WTC11 (cell line): ENCODE measurements at regions not wholly inside any gene's neighbourhood (a gene's known extent, or its start where the extent isn't known, plus 50 kb on each side); places are given as distances from the start of the nearest gene placed in this dataset.

Source experiments
- ATAC-seq: fragments of 200-7000 bp; cut with Tn5 transposase; 2 replicates; pipeline ENCODE4 v1.10.0; 2021; ENCODE audit warnings: mild to moderate bottlenecking, moderate library complexity
- CTCF ChIA-PET: fragments of 300-600 bp; sonication (Branson Sonifier 250); formaldehyde crosslinking; loops from one replicate; lab custom pipeline; 2021; ENCODE audit warnings: antibody characterized with exemption; lab: Charles Lee
- POLR2A ChIA-PET: fragments of 350-600 bp; sonication (Branson Sonifier 250); formaldehyde crosslinking; loops from one replicate; lab custom pipeline; 2021; ENCODE audit warnings: antibody characterized with exemption; lab: Charles Lee
- DNase-seq: peaks from one replicate; pipeline ENCODE4 v3.0.0; 2021; ENCODE audit warnings: low spot score
- H3K27ac Mint-ChIP-seq: 2 replicates; pipeline ENCODE4 v1.8.0; 2021; ENCODE audit warnings: mixed read lengths
- H3K27me3 Mint-ChIP-seq: 2 replicates; pipeline ENCODE4 v1.8.0; 2021; ENCODE audit warnings: low read depth, mild to moderate bottlenecking, moderate library complexity, mixed read lengths
- H3K36me3 Mint-ChIP-seq: 2 replicates; pipeline ENCODE4 v1.8.0; 2021; ENCODE audit warnings: mixed read lengths
- H3K4me1 Mint-ChIP-seq: 2 replicates; pipeline ENCODE4 v1.8.0; 2022; ENCODE audit warnings: mixed read lengths
- H3K4me3 Mint-ChIP-seq: 2 replicates; pipeline ENCODE4 v1.8.0; 2021; ENCODE audit warnings: mild to moderate bottlenecking, moderate library complexity, mixed read lengths
- H3K9me3 Mint-ChIP-seq: 2 replicates; pipeline ENCODE4 v1.8.0; 2021; ENCODE audit warnings: mixed read lengths
- ATF1 ChIP-seq: sonication (generic); formaldehyde crosslinking; IDR thresholded peaks from 2 replicates; pipeline ENCODE4 v1.8.1; 2023; ENCODE audit warnings: mild to moderate bottlenecking, moderate library complexity, missing genetic modification reagents
- CBFB ChIP-seq: sonication (generic); formaldehyde crosslinking; IDR thresholded peaks from 2 replicates; pipeline ENCODE4 v1.8.1; 2022; ENCODE audit warnings: mild to moderate bottlenecking, low read depth, missing genetic modification reagents
- FOXK1 ChIP-seq: sonication (generic); formaldehyde crosslinking; IDR thresholded peaks from 2 replicates; pipeline ENCODE4 v1.8.0; 2022; ENCODE audit warnings: mild to moderate bottlenecking, moderate library complexity, missing genetic modification reagents
- KAT7 ChIP-seq: sonication (generic); formaldehyde crosslinking; IDR thresholded peaks from 2 replicates; pipeline ENCODE4 v1.8.1; 2023; ENCODE audit warnings: missing genetic modification reagents, mild to moderate bottlenecking, borderline replicate concordance
- MYBL2 ChIP-seq: sonication (generic); formaldehyde crosslinking; IDR thresholded peaks from 2 replicates; pipeline ENCODE4 v1.8.1; 2023; ENCODE audit warnings: mild to moderate bottlenecking, moderate library complexity, missing genetic modification reagents
- NFATC4 ChIP-seq: fragments of 250-450 bp; sonication (Bioruptor Pico); IDR thresholded peaks from 2 replicates; pipeline ENCODE4 v1.9.0; 2021; ENCODE audit warnings: mild to moderate bottlenecking
- NFE2L1 ChIP-seq: sonication (generic); formaldehyde crosslinking; IDR thresholded peaks from 2 replicates; pipeline ENCODE4 v1.8.1; 2023; ENCODE audit warnings: missing genetic modification reagents
- NR2C2 ChIP-seq: sonication (generic); formaldehyde crosslinking; IDR thresholded peaks from 2 replicates; pipeline ENCODE4 v1.8.0; 2022; ENCODE audit warnings: mild to moderate bottlenecking, missing genetic modification reagents
- OVOL2 ChIP-seq: fragments of 250-450 bp; sonication (Bioruptor Pico); IDR thresholded peaks from 2 replicates; pipeline ENCODE4 v1.9.0; 2021; ENCODE audit warnings: mild to moderate bottlenecking, borderline replicate concordance
- SP1 ChIP-seq: sonication (generic); formaldehyde crosslinking; conservative IDR thresholded peaks from 2 replicates; pipeline ENCODE4 v1.8.1; 2022; ENCODE audit warnings: missing genetic modification reagents
- ZNF232 ChIP-seq: sonication (generic); formaldehyde crosslinking; IDR thresholded peaks from 2 replicates; pipeline ENCODE4 v1.8.0; 2022; ENCODE audit warnings: mild to moderate bottlenecking, missing genetic modification reagents
- ZNF317 ChIP-seq: sonication (generic); formaldehyde crosslinking; IDR thresholded peaks from 2 replicates; pipeline ENCODE4 v1.8.1; 2023; ENCODE audit warnings: low read depth, mild to moderate bottlenecking, moderate library complexity, missing genetic modification reagents, borderline replicate concordance
- TF ChIP-seq, protein P1 (sequence below): sonication (generic); formaldehyde crosslinking; IDR thresholded peaks from 2 replicates; pipeline ENCODE4 v1.8.1; 2022; ENCODE audit warnings: low read depth, mild to moderate bottlenecking, moderate library complexity, missing genetic modification reagents, borderline replicate concordance
- TF ChIP-seq, protein P2 (sequence below): sonication (generic); formaldehyde crosslinking; IDR thresholded peaks from 2 replicates; pipeline ENCODE4 v1.8.1; 2023; ENCODE audit warnings: mild to moderate bottlenecking, missing genetic modification reagents
- TF ChIP-seq, protein P3 (sequence below): sonication (generic); formaldehyde crosslinking; IDR thresholded peaks from 2 replicates; pipeline ENCODE4 v1.8.0; 2023; ENCODE audit warnings: missing genetic modification reagents, mild to moderate bottlenecking, borderline replicate concordance
- TF ChIP-seq, protein P4 (sequence below): sonication (generic); formaldehyde crosslinking; IDR thresholded peaks from 2 replicates; pipeline ENCODE4 v1.8.0; 2022; ENCODE audit warnings: mild to moderate bottlenecking, missing genetic modification reagents
- TF ChIP-seq, protein P5 (sequence below): sonication (generic); formaldehyde crosslinking; IDR thresholded peaks from 2 replicates; pipeline ENCODE4 v1.8.1; 2023; ENCODE audit warnings: mild to moderate bottlenecking, moderate library complexity, missing genetic modification reagents
- TF ChIP-seq, protein P6 (sequence below): fragments of 250-450 bp; sonication (Bioruptor Pico); IDR thresholded peaks from 2 replicates; pipeline ENCODE4 v1.9.0; 2021; ENCODE audit warnings: moderate library complexity, mild to moderate bottlenecking, inconsistent platforms, borderline replicate concordance
- TF ChIP-seq, protein P7 (sequence below): sonication (generic); formaldehyde crosslinking; IDR thresholded peaks from 2 replicates; pipeline ENCODE4 v1.8.0; 2022; ENCODE audit warnings: mild to moderate bottlenecking, missing genetic modification reagents

DNA sequence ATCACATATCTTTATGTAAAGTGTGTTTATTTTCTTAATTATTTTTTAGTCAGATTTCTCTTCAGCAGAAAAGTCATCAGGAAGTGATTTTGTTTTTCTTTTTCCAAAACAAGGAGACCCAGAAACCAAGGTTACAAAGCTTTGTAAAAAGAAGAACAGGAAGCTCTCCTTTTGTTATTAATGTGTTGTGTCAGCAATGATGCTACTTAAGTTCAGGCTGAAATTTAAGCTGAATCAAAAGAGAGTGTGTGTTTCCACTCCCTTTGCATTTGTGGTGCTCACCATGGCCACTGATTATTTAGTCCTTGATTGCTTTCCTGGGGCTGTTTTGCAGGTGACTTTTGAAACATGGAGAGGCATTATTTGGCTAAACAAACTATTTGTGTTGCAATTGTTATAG lies 155.3 kb upstream of the ATP2B1 start:
- peaks cover 63% of the 10 kb centered on the region for H3K27me3 Mint-ChIP-seq
- no peak overlapping the region for H3K4me3 Mint-ChIP-seq
- ChIA-PET CTCF (no interaction called here), POLR2A (no interaction called here)
- DNase-seq = no peak
- peak; percentile 71 for ATAC-seq
- H3K36me3 Mint-ChIP-seq = no peaks in the 10 kb centered on the region
- H3K9me3 Mint-ChIP-seq = peaks cover 5% of the 10 kb centered on the region; the same call in 1 of the 2 replicates
- no peak for TF ChIP-seq NFE2L1 (CRISPR knock-in tag)
- TF ChIP-seq, protein P1, sequence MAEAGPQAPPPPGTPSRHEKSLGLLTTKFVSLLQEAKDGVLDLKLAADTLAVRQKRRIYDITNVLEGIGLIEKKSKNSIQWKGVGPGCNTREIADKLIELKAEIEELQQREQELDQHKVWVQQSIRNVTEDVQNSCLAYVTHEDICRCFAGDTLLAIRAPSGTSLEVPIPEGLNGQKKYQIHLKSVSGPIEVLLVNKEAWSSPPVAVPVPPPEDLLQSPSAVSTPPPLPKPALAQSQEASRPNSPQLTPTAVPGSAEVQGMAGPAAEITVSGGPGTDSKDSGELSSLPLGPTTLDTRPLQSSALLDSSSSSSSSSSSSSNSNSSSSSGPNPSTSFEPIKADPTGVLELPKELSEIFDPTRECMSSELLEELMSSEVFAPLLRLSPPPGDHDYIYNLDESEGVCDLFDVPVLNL (CRISPR knock-in tag) = no peak
- TF ChIP-seq, protein P2, sequence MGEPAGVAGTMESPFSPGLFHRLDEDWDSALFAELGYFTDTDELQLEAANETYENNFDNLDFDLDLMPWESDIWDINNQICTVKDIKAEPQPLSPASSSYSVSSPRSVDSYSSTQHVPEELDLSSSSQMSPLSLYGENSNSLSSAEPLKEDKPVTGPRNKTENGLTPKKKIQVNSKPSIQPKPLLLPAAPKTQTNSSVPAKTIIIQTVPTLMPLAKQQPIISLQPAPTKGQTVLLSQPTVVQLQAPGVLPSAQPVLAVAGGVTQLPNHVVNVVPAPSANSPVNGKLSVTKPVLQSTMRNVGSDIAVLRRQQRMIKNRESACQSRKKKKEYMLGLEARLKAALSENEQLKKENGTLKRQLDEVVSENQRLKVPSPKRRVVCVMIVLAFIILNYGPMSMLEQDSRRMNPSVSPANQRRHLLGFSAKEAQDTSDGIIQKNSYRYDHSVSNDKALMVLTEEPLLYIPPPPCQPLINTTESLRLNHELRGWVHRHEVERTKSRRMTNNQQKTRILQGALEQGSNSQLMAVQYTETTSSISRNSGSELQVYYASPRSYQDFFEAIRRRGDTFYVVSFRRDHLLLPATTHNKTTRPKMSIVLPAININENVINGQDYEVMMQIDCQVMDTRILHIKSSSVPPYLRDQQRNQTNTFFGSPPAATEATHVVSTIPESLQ (CRISPR knock-in tag) = no peak
- TF ChIP-seq ZNF317 (CRISPR knock-in tag) = no peak
- no peak for TF ChIP-seq SP1 (CRISPR knock-in tag)
- TF ChIP-seq, protein P3, sequence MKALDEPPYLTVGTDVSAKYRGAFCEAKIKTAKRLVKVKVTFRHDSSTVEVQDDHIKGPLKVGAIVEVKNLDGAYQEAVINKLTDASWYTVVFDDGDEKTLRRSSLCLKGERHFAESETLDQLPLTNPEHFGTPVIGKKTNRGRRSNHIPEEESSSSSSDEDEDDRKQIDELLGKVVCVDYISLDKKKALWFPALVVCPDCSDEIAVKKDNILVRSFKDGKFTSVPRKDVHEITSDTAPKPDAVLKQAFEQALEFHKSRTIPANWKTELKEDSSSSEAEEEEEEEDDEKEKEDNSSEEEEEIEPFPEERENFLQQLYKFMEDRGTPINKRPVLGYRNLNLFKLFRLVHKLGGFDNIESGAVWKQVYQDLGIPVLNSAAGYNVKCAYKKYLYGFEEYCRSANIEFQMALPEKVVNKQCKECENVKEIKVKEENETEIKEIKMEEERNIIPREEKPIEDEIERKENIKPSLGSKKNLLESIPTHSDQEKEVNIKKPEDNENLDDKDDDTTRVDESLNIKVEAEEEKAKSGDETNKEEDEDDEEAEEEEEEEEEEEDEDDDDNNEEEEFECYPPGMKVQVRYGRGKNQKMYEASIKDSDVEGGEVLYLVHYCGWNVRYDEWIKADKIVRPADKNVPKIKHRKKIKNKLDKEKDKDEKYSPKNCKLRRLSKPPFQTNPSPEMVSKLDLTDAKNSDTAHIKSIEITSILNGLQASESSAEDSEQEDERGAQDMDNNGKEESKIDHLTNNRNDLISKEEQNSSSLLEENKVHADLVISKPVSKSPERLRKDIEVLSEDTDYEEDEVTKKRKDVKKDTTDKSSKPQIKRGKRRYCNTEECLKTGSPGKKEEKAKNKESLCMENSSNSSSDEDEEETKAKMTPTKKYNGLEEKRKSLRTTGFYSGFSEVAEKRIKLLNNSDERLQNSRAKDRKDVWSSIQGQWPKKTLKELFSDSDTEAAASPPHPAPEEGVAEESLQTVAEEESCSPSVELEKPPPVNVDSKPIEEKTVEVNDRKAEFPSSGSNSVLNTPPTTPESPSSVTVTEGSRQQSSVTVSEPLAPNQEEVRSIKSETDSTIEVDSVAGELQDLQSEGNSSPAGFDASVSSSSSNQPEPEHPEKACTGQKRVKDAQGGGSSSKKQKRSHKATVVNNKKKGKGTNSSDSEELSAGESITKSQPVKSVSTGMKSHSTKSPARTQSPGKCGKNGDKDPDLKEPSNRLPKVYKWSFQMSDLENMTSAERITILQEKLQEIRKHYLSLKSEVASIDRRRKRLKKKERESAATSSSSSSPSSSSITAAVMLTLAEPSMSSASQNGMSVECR (CRISPR knock-in tag) = no peak
- no peak for TF ChIP-seq FOXK1 (CRISPR knock-in tag)
- TF ChIP-seq MYBL2 (CRISPR knock-in tag) = no peak
- no peak for TF ChIP-seq KAT7 (CRISPR knock-in tag)
- TF ChIP-seq CBFB (CRISPR knock-in tag) = no peak
- no peak for TF ChIP-seq NFATC4 (CRISPR knock-in tag)
- TF ChIP-seq ATF1 (CRISPR knock-in tag) = no peak
- TF ChIP-seq, protein P4, sequence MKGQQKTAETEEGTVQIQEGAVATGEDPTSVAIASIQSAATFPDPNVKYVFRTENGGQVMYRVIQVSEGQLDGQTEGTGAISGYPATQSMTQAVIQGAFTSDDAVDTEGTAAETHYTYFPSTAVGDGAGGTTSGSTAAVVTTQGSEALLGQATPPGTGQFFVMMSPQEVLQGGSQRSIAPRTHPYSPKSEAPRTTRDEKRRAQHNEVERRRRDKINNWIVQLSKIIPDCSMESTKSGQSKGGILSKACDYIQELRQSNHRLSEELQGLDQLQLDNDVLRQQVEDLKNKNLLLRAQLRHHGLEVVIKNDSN = no peak
- TF ChIP-seq, protein P5, sequence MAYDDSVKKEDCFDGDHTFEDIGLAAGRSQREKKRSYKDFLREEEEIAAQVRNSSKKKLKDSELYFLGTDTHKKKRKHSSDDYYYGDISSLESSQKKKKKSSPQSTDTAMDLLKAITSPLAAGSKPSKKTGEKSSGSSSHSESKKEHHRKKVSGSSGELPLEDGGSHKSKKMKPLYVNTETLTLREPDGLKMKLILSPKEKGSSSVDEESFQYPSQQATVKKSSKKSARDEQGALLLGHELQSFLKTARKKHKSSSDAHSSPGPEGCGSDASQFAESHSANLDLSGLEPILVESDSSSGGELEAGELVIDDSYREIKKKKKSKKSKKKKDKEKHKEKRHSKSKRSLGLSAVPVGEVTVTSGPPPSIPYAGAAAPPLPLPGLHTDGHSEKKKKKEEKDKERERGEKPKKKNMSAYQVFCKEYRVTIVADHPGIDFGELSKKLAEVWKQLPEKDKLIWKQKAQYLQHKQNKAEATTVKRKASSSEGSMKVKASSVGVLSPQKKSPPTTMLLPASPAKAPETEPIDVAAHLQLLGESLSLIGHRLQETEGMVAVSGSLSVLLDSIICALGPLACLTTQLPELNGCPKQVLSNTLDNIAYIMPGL (CRISPR knock-in tag) = no peak
- no peak for TF ChIP-seq ZNF232
- TF ChIP-seq, protein P6, sequence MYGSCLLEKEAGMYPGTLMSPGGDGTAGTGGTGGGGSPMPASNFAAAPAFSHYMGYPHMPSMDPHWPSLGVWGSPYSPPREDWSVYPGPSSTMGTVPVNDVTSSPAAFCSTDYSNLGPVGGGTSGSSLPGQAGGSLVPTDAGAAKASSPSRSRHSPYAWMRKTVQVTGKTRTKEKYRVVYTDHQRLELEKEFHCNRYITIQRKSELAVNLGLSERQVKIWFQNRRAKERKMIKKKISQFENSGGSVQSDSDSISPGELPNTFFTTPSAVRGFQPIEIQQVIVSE (CRISPR knock-in tag) = no peak
- TF ChIP-seq, protein P7, sequence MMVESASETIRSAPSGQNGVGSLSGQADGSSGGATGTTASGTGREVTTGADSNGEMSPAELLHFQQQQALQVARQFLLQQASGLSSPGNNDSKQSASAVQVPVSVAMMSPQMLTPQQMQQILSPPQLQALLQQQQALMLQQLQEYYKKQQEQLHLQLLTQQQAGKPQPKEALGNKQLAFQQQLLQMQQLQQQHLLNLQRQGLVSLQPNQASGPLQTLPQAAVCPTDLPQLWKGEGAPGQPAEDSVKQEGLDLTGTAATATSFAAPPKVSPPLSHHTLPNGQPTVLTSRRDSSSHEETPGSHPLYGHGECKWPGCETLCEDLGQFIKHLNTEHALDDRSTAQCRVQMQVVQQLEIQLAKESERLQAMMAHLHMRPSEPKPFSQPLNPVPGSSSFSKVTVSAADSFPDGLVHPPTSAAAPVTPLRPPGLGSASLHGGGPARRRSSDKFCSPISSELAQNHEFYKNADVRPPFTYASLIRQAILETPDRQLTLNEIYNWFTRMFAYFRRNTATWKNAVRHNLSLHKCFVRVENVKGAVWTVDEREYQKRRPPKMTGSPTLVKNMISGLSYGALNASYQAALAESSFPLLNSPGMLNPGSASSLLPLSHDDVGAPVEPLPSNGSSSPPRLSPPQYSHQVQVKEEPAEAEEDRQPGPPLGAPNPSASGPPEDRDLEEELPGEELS (CRISPR knock-in tag) = no peak; the same call in 1 of the 2 replicates
- no peak for TF ChIP-seq OVOL2 (CRISPR knock-in tag)
- no peak for TF ChIP-seq NR2C2 (CRISPR knock-in tag)
- TF ChIP-seq, all 79 proteins: peak for 0
- Mint-ChIP-seq H3K27ac (no peak overlapping the region), H3K4me1 (peaks cover 24% of the 10 kb centered on the region)
